K562 (cell line): ENCODE measurements at regions not wholly inside any gene's neighbourhood (a gene's known extent, or its start where the extent isn't known, plus 50 kb on each side); places are given as distances from the start of the nearest gene placed in this dataset.

Experiments used
- ATAC-seq: fragments of 200-7000 bp; cut with Tn5 transposase; 3 replicates; pipeline ENCODE4 v1.9.1; 2020; ENCODE audit warnings: moderate library complexity
- BruUV-seq: library from RNA; stranded (reverse); fragments of 400-500 nt; replicated peaks from 2 replicates; lab custom pipeline; 2021; lab: Mats Ljungman, UMichigan
- CTCF ChIA-PET: fragments of 300-600 bp; formaldehyde crosslinking; extraction: SDS; loops from one replicate; lab custom pipeline; 2021; ENCODE audit warnings: low intra/inter-chr PET ratio; lab: Yijun Ruan, JAX
- POLR2A ChIA-PET: fragments of 300-600, 350-650 bp; sonication (Branson Sonifier 250); formaldehyde crosslinking; extraction: SDS; loops from one replicate; lab custom pipeline; 2021; ENCODE audit warnings: antibody characterized with exemption, inconsistent platforms; lab: Yijun Ruan, JAX
- DNase-seq, 4 experiments: peaks; one replicate each; pipeline versions ENCODE4 v3.0.0 to v3.0.0-alpha.2; 2011 to 2018; ENCODE audit warnings: low spot score in 3 of 4, mixed read lengths in 3 of 4; ENCODE audit errors: extremely low read depth in 1 of 4
- FAIRE-seq: peaks from 2 replicates; lab custom pipeline; 2011; peaks lifted over from hg19 to GRCh38; lab: Jason Lieb, UNC
- H2AFZ ChIP-seq: 2 replicates; pipeline ENCODE4 v1.6.0; 2011; ENCODE audit warnings: low read depth, low read length, control low read depth, inconsistent platforms
- H3K27ac ChIP-seq: fragments of 200-600 bp; 3 replicates; pipeline ENCODE4 v1.8.0; 2011; ENCODE audit warnings: low read depth, mild to moderate bottlenecking, control low read depth, inconsistent platforms, low read length, moderate library complexity, mixed read lengths; ENCODE audit errors: extremely low read depth
- H3K27me3 ChIP-seq, 2 experiments: fragments of 300-600 bp in 1 of 2; 2 replicates in 1 of 2; 3 replicates in 1 of 2; pipeline versions ENCODE4 v1.6.0 to v1.8.0; 2011; ENCODE audit warnings: inconsistent platforms in 2 of 2, low read length in 2 of 2, mild to moderate bottlenecking in 1 of 2, mixed read lengths in 1 of 2, moderate library complexity in 1 of 2; ENCODE audit not compliant: control insufficient read depth in 2 of 2, insufficient read depth in 2 of 2
- H3K36me3 ChIP-seq: fragments of 300-600 bp; 3 replicates; pipeline ENCODE4 v1.8.0; 2011; ENCODE audit warnings: mild to moderate bottlenecking, low read length, inconsistent platforms; ENCODE audit not compliant: control insufficient read depth, insufficient read depth
- H3K4me1 ChIP-seq, 2 experiments: fragments of 200-600 bp in 1 of 2; replicated peaks in 1 of 2; 2 replicates in 1 of 2; 3 replicates in 1 of 2; pipeline versions ENCODE4 v1.5.1 to v1.8.0; 2011; ENCODE audit warnings: inconsistent platforms in 2 of 2, low read length in 2 of 2, mild to moderate bottlenecking in 1 of 2, mixed read lengths in 1 of 2, moderate library complexity in 1 of 2; ENCODE audit not compliant: control insufficient read depth in 2 of 2, insufficient read depth in 2 of 2
- H3K4me2 ChIP-seq: 2 replicates; pipeline ENCODE4 v1.6.1; 2011; ENCODE audit warnings: low read length, control low read depth, inconsistent platforms, mixed read lengths; ENCODE audit not compliant: insufficient read depth
- H3K4me3 ChIP-seq: fragments of 200-600 bp; sonication (generic), shearing (Covaris generic); 2 replicates; pipeline ENCODE4 v1.5.1; 2016; ENCODE audit warnings: control low read depth, inconsistent platforms
- H3K79me2 ChIP-seq: fragments of 200-600 bp; 3 replicates; pipeline ENCODE4 v1.8.0; 2011; ENCODE audit warnings: low read length, inconsistent platforms; ENCODE audit not compliant: control insufficient read depth, insufficient read depth
- H3K9ac ChIP-seq, 2 experiments: 2 replicates each; pipeline versions ENCODE4 v1.6.0 to v1.6.1; 2011; ENCODE audit warnings: low read depth in 2 of 2, low read length in 2 of 2, control low read depth in 1 of 2, inconsistent platforms in 1 of 2, mild to moderate bottlenecking in 1 of 2, mixed read lengths in 1 of 2; ENCODE audit not compliant: insufficient read depth in 1 of 2
- H3K9me1 ChIP-seq: one replicate; pipeline ENCODE4 v1.6.0; 2011; ENCODE audit warnings: inconsistent platforms, mild to moderate bottlenecking, low read length, moderate library complexity; ENCODE audit not compliant: control insufficient read depth, insufficient read depth
- H3K9me3 ChIP-seq: replicated peaks from 2 replicates; pipeline ENCODE4 v1.5.1; 2011; ENCODE audit warnings: low read depth, low read length, inconsistent platforms; ENCODE audit not compliant: control insufficient read depth, insufficient read depth
- H4K20me1 ChIP-seq: replicated peaks from 2 replicates; pipeline ENCODE4 v1.6.1; 2011; ENCODE audit warnings: low read length, inconsistent platforms, mixed read lengths; ENCODE audit not compliant: control insufficient read depth, insufficient read depth
- MNT ChIP-seq, 2 experiments: fragments of 450-650 bp; conservative IDR thresholded peaks; 2 replicates each; pipeline ENCODE4 v1.6.1; 2017; ENCODE audit warnings: mild to moderate bottlenecking in 2 of 2, moderate library complexity in 2 of 2
- POLR3G ChIP-seq: IDR thresholded peaks from 2 replicates; pipeline ENCODE4 v1.6.1; 2011; ENCODE audit not compliant: insufficient read length, insufficient replicate concordance; ENCODE audit errors: extremely low read depth
- SAP30 ChIP-seq: fragments of 200-600 bp; sonication (generic); IDR thresholded peaks from 2 replicates; pipeline ENCODE4 v1.6.1; 2012; ENCODE audit warnings: borderline replicate concordance, low read depth, mild to moderate bottlenecking, moderate library complexity, low read length, control low read depth, inconsistent platforms; ENCODE audit not compliant: insufficient read depth, poor library complexity, severe bottlenecking
- SMAD4 ChIP-seq: fragments of 250-450 bp; sonication (Bioruptor Pico); conservative IDR thresholded peaks from 2 replicates; pipeline ENCODE4 v1.8.0; 2021; ENCODE audit warnings: inconsistent platforms, mild to moderate bottlenecking, moderate library complexity
- SRSF1 ChIP-seq: fragments of 200-400 bp; formaldehyde crosslinking; IDR thresholded peaks from 2 replicates; pipeline ENCODE4 v1.6.1; 2017; ENCODE audit warnings: mild to moderate bottlenecking, low read depth, low read length, moderate library complexity
- TCF7L2 ChIP-seq: fragments of 150-350 bp; IDR thresholded peaks from 2 replicates; pipeline ENCODE4 v1.6.1; 2016; ENCODE audit warnings: low read depth, mild to moderate bottlenecking, low read length, moderate library complexity
- TSC22D4 ChIP-seq: fragments of 450-650 bp; IDR thresholded peaks from 2 replicates; pipeline ENCODE4 v1.6.1; 2016; ENCODE audit warnings: missing genetic modification characterization, missing biosample characterization, control low read depth
- ZNF592 ChIP-seq: fragments of 450-650 bp; IDR thresholded peaks from 2 replicates; pipeline ENCODE4 v1.6.1; 2017; ENCODE audit warnings: antibody characterized with exemption, mild to moderate bottlenecking
- ZNF76 ChIP-seq: fragments of 250-450 bp; sonication (Bioruptor Pico); IDR thresholded peaks from 2 replicates; pipeline ENCODE4 v1.4.0; 2020; ENCODE audit warnings: mild to moderate bottlenecking, moderate library complexity, borderline replicate concordance
- WGBS: fragments of 100-300 bp; shearing (Covaris generic); methylation state at CpG from one replicate; pipeline ENCODE4 v1.1.6; 2016; ENCODE audit warnings: low coverage, mixed read lengths; ENCODE audit not compliant: insufficient coverage; ENCODE audit errors: missing lambda C conversion rate; 5-methylcytosine and 5-hydroxymethylcytosine counted together
- in situ Hi-C: fragments of 300-500 bp; cut with MboI; formaldehyde crosslinking; loops from 4 replicates; pipeline ENCODE4 v1.15.0; 2018; ENCODE audit warnings: inconsistent platforms, mixed read lengths
- intact Hi-C: fragments of 100-400 bp; cut with micrococcal nuclease; formaldehyde crosslinking; loops from 2 replicates; pipeline ENCODE4 v1.14.2; 2022

- Histone ChIP-seq H3K27ac (no peak overlapping the region), H3K9me3 (no peaks in the 10 kb centered on the region), H4K20me1 (no peaks in the 10 kb centered on the region), H3K9me1 (no peaks in the 10 kb centered on the region), H2AFZ (no peak overlapping the region), H3K79me2 (no peaks in the 10 kb centered on the region), H3K4me3 (no peak overlapping the region), H3K4me1 (no peaks in the 10 kb centered on the region), H3K27me3 (peaks cover 2 to 5% of the 10 kb centered on the region in 2 experiments; a peak in 2 of 5 replicates), H3K36me3 (no peaks in the 10 kb centered on the region), H3K9ac (no peak overlapping the region), H3K4me2 (no peak overlapping the region)
- intact Hi-C loops, result no loop called here
- no peak for DNase-seq
- no peak for ATAC-seq
- POLR2A ChIA-PET, result interaction anchor here (0.6 kb wide), 1 partner anchor 9 kb away, joined by 3 read pairs; no protein-coding TSS in a partner anchor
- WGBS, result 2% methylated on average over 3 of the region's 3 CpGs
- BruUV-seq, result no TSS peak
- no peak for FAIRE-seq
- CTCF ChIA-PET, result no interaction called here
- in situ Hi-C loops, result no loop called here
- no peak for TF ChIP-seq SMAD4 (CRISPR knock-in tag)
Measured at GRCh38 chr19:30817965-30818567, 445.9 kb downstream of the ZNF536 start.

- ATAC-seq (no peak), DNase-seq (no peak)
- Histone ChIP-seq H3K4me1 (no peaks in the 10 kb centered on the region), H3K27me3 (peaks cover 2 to 5% of the 10 kb centered on the region in 2 experiments; a peak in 2 of 5 replicates), H3K27ac (no peak overlapping the region), H3K9me1 (no peaks in the 10 kb centered on the region), H3K9me3 (no peaks in the 10 kb centered on the region), H3K36me3 (no peaks in the 10 kb centered on the region), H4K20me1 (no peaks in the 10 kb centered on the region), H3K9ac (no peak overlapping the region), H3K79me2 (no peaks in the 10 kb centered on the region)
- in situ Hi-C loops, result no loop called here
- no TSS peak for BruUV-seq
- 1% methylated on average over 12 of the region's 12 CpGs for WGBS
- TF ChIP-seq TCF7L2 (no peak), SAP30 (no peak), POLR3G (no peak), SRSF1 (no peak), MNT (conservative IDR thresholded peaks at IDR 0.05) (no peak), ZNF592 (no peak), TSC22D4 (tag) (no peak), ZNF76 (CRISPR knock-in tag) (no peak)
- TF ChIP-seq, all 486 proteins: peak for 0
- H2AFZ ChIP-seq, result no peak overlapping the region
- H3K4me2 ChIP-seq, result no peak overlapping the region
- ChIA-PET POLR2A (interaction anchor here (0.6 kb wide), 1 partner anchor 9 kb away, joined by 3 read pairs; no protein-coding TSS in a partner anchor), CTCF (no interaction called here)
- H3K4me3 ChIP-seq, result no peak overlapping the region
- no peak for FAIRE-seq
- intact Hi-C loops, result no loop called here
Measured at GRCh38 chr19:30817197-30817596, 445.0 kb downstream of the ZNF536 start.
